ENCODE measurements at regions not wholly inside any gene's neighbourhood (a gene's known extent, or its start where the extent isn't known, plus 50 kb on each side); places are given as distances from the start of the nearest gene placed in this dataset.

DNA sequence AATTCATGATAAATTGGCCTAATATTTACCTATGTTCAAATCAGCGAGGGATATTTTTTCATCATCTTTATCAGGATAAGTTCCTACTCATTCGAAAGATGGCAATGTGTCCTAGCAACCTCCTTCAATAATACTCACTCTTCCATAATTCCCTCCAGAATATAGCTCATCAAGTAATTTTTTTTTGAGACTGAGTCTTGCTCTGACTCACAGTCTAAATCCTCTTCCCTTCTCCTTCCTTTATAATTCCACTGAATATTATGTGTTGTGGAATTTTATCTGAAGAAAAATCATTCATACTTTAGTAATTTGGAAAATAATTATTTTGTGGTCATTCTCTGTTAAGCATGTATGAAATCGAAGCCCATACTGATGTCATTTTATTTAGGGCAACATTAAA, 663.8 kb downstream of the FLRT2 start:
- ChIA-PET POLR2A (no interaction called here), CTCF (no interaction called here)
- DNase-seq (ENCODE audit: low read depth, low spot score) (no peak), ATAC-seq (no peak)
- Histone ChIP-seq H3K36me3 (ENCODE audit: control insufficient read depth, insufficient read depth, low read length) (no peaks in the 10 kb centered on the region), H3K27ac (ENCODE audit: low read length) (no peak overlapping the region), H3K4me3 (ENCODE audit: low read depth in 2 of 2, low read length in 2 of 2) (no peak overlapping the region), H3K4me1 (ENCODE audit: control insufficient read depth, insufficient read depth, low read length) (no peaks in the 10 kb centered on the region), H3K27me3 (ENCODE audit: control insufficient read depth, insufficient read depth, low read length) (no peaks in the 10 kb centered on the region), H3K9me3 (ENCODE audit: control insufficient read depth, insufficient read depth, low read depth, low read length) (no peaks in the 10 kb centered on the region)
- no peak for TF ChIP-seq POLR2AphosphoS5 (IDR thresholded peaks at IDR 0.05; ENCODE audit: low read depth, low read length)
- TF ChIP-seq TCF7L2 (IDR thresholded peaks at IDR 0.05; ENCODE audit: low read depth, low read length), result no peak
- TF ChIP-seq, protein P1, sequence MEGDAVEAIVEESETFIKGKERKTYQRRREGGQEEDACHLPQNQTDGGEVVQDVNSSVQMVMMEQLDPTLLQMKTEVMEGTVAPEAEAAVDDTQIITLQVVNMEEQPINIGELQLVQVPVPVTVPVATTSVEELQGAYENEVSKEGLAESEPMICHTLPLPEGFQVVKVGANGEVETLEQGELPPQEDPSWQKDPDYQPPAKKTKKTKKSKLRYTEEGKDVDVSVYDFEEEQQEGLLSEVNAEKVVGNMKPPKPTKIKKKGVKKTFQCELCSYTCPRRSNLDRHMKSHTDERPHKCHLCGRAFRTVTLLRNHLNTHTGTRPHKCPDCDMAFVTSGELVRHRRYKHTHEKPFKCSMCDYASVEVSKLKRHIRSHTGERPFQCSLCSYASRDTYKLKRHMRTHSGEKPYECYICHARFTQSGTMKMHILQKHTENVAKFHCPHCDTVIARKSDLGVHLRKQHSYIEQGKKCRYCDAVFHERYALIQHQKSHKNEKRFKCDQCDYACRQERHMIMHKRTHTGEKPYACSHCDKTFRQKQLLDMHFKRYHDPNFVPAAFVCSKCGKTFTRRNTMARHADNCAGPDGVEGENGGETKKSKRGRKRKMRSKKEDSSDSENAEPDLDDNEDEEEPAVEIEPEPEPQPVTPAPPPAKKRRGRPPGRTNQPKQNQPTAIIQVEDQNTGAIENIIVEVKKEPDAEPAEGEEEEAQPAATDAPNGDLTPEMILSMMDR (IDR thresholded peaks at IDR 0.05), result no peak
- no peak for TF ChIP-seq SIN3A (IDR thresholded peaks at IDR 0.05; ENCODE audit: borderline replicate concordance, insufficient read depth, low read depth, low read length)
- TF ChIP-seq REST (IDR thresholded peaks at IDR 0.05; ENCODE audit: insufficient read depth in 1 of 2, low read depth in 2 of 2, low read length in 1 of 2), result no peak
- intact Hi-C loops (cut with micrococcal nuclease; ENCODE audit: unreplicated experiment) (no loop called here), in situ Hi-C loops (cut with HindIII; ENCODE audit: low pct_unique_long_range_greater_than_20kb, low sequenced_read_pairs) (no loop called here)
- no TSS peak for BruUV-seq (replicated peaks)

DNA sequence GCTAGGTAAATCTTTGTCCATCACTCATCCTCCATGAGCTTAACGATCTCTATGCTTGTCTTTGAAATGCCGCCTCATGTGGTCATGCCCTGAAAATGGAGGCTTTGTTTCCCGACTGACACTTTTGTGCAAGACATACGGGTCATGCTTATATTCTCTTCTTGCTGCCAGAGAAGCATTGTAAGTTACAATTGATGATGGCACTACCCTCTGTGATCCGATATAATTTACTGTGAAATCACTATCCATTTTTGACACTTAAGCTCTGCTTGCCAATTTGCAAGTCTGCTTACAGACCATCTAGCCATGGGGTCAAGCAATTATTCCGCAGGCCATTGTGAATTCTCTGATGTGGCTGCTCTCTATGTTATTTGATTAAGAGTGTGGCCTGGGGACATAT, 650.0 kb downstream of the FLRT2 start:
- ATAC-seq, result no peak
- Histone ChIP-seq H3K4me3 (ENCODE audit: low read depth in 2 of 2, low read length in 2 of 2) (no peak overlapping the region), H3K4me1 (ENCODE audit: control insufficient read depth, insufficient read depth, low read length) (no peaks in the 10 kb centered on the region), H3K36me3 (ENCODE audit: control insufficient read depth, insufficient read depth, low read length) (no peaks in the 10 kb centered on the region), H3K27ac (ENCODE audit: low read length) (no peak overlapping the region), H3K27me3 (ENCODE audit: control insufficient read depth, insufficient read depth, low read length) (no peaks in the 10 kb centered on the region), H3K9me3 (ENCODE audit: control insufficient read depth, insufficient read depth, low read depth, low read length) (no peaks in the 10 kb centered on the region)
- intact Hi-C loops (cut with micrococcal nuclease; ENCODE audit: unreplicated experiment), result no loop called here
- POLR2A ChIA-PET, result interaction anchor here (0.7 kb wide), 1 partner anchor 512 kb away, joined by 3 read pairs; no protein-coding TSS in a partner anchor
- no peak for DNase-seq (ENCODE audit: low read depth, low spot score)
- in situ Hi-C loops (cut with HindIII; ENCODE audit: low pct_unique_long_range_greater_than_20kb, low sequenced_read_pairs), result no loop called here
- no TSS peak for BruUV-seq (replicated peaks)
- TF ChIP-seq REST (IDR thresholded peaks at IDR 0.05; ENCODE audit: insufficient read depth in 1 of 2, low read depth in 2 of 2, low read length in 1 of 2) (no peak), SIN3A (IDR thresholded peaks at IDR 0.05; ENCODE audit: borderline replicate concordance, insufficient read depth, low read depth, low read length) (no peak)
- TF ChIP-seq, protein P1 (IDR thresholded peaks at IDR 0.05), result no peak
- CTCF ChIA-PET, result no interaction called here

Data from Panc1 (cell line).